NCI-H524 treated with DMSO at 0.1 percent for 48 hours (cell line): ENCODE measurements at regions not wholly inside any gene's neighbourhood (a gene's known extent, or its start where the extent isn't known, plus 50 kb on each side); places are given as distances from the start of the nearest gene placed in this dataset.

Experiments
- DNase-seq: peaks from one replicate; lab custom pipeline; 2025; lab: John Stamatoyannopoulos, UW

GRCh38 chr3:62981962-62982361 lies 106.7 kb upstream of the CADPS start:
- DNase-seq: no peak

GRCh38 chr3:62982795-62983455 lies 107.7 kb upstream of the CADPS start:
- no peak for DNase-seq

GRCh38 chr3:62986061-62986460 lies 110.8 kb upstream of the CADPS start:
- no peak for DNase-seq

- DNase-seq: no peak
These were observed 112.5 kb upstream of the CADPS start for GRCh38 chr3:62987721-62988120.

GRCh38 chr3:62990704-62991413 lies 115.6 kb upstream of the CADPS start:
- DNase-seq: no peak

- DNase-seq: no peak
These were observed 117.3 kb upstream of the CADPS start for GRCh38 chr3:62992520-62992919.

GRCh38 chr3:62995119-62995518 lies 119.9 kb upstream of the CADPS start:
- no peak for DNase-seq

GRCh38 chr3:62995530-62995929 lies 120.3 kb upstream of the CADPS start:
- DNase-seq: no peak

GRCh38 chr3:62997369-62997768 lies 122.2 kb upstream of the CADPS start:
- DNase-seq: no peak

- DNase-seq: no peak
These were observed 123.9 kb upstream of the CADPS start for GRCh38 chr3:62999158-62999557.

GRCh38 chr3:62999791-63000190 lies 124.6 kb upstream of the CADPS start:
- DNase-seq: no peak

GRCh38 chr3:63004448-63004847 lies 129.2 kb upstream of the CADPS start:
- no peak for DNase-seq

GRCh38 chr3:63015614-63016309 lies 140.5 kb upstream of the CADPS start:
- DNase-seq: peak; percentile 13

GRCh38 chr3:63022114-63022513 lies 146.9 kb upstream of the CADPS start:
- DNase-seq: no peak

- no peak for DNase-seq
These were observed 151.5 kb upstream of the CADPS start for GRCh38 chr3:63026722-63027121.

GRCh38 chr3:63029326-63029725 lies 154.1 kb upstream of the CADPS start:
- DNase-seq: no peak

- no peak for DNase-seq
These were observed 154.7 kb upstream of the CADPS start for GRCh38 chr3:63029921-63030320.

- DNase-seq: no peak
These were observed 155.4 kb upstream of the CADPS start for GRCh38 chr3:63030666-63031065.

- DNase-seq: no peak
These were observed 157.7 kb upstream of the CADPS start for GRCh38 chr3:63032881-63033280.

- no peak for DNase-seq
These were observed 158.9 kb upstream of the CADPS start for GRCh38 chr3:63034101-63034500.

- no peak for DNase-seq
These were observed 161.9 kb upstream of the CADPS start for GRCh38 chr3:63037116-63037515.

- DNase-seq: no peak
These were observed 167.6 kb upstream of the CADPS start for GRCh38 chr3:63042833-63043232.

GRCh38 chr3:63043631-63044030 lies 168.4 kb upstream of the CADPS start:
- DNase-seq: no peak
